GM13976 (cell line): ENCODE measurements at regions not wholly inside any gene's neighbourhood (a gene's known extent, or its start where the extent isn't known, plus 50 kb on each side); places are given as distances from the start of the nearest gene placed in this dataset.
A peak's percentile ranks its signal among the peaks of the same experiment; 100 is the strongest.

ENCODE experiments used
- DNase-seq: peaks from one replicate; pipeline ENCODE4 v3.0.0; 2012; ENCODE audit warnings: low spot score
- in situ Hi-C: fragments of 300-500 bp; cut with MboI; formaldehyde crosslinking; loops from one replicate; pipeline ENCODE4 v1.12.0; 2022; ENCODE audit warnings: low sequenced_read_pairs, mixed read lengths, inconsistent platforms; ENCODE audit not compliant: unreplicated experiment
- TF ChIP-seq, protein P1 (sequence below): IDR thresholded peaks from 2 replicates; pipeline ENCODE4 v1.5.1; 2012; ENCODE audit warnings: borderline replicate concordance, mild to moderate bottlenecking; ENCODE audit not compliant: insufficient read depth; ENCODE audit errors: extremely low read depth, missing control alignments, control extremely low read depth

- no peak for DNase-seq
Measured at GRCh38 chr7:142405122-142405765, 147.4 kb upstream of the PRSS58 start.

DNA sequence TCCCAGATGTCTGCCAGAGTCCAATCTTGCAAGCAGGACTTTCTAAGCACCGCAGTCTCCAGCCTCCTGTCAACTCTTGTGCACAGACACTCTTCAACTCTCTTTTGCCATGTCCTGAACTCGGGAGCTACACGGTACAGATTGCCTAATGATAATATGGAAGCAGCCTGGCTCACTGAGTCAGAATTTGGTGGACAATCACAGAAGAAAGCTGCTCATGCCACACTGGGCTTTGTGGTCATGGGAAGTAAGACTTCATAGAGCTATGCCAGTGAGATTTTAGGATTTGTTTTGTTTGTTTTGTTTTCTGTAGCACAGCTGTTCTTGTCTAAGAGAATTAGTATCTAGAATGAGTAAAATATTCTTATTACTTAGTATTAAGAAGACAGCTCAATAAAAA, 144.1 kb upstream of the PRSS58 start:
- TF ChIP-seq, protein P1, sequence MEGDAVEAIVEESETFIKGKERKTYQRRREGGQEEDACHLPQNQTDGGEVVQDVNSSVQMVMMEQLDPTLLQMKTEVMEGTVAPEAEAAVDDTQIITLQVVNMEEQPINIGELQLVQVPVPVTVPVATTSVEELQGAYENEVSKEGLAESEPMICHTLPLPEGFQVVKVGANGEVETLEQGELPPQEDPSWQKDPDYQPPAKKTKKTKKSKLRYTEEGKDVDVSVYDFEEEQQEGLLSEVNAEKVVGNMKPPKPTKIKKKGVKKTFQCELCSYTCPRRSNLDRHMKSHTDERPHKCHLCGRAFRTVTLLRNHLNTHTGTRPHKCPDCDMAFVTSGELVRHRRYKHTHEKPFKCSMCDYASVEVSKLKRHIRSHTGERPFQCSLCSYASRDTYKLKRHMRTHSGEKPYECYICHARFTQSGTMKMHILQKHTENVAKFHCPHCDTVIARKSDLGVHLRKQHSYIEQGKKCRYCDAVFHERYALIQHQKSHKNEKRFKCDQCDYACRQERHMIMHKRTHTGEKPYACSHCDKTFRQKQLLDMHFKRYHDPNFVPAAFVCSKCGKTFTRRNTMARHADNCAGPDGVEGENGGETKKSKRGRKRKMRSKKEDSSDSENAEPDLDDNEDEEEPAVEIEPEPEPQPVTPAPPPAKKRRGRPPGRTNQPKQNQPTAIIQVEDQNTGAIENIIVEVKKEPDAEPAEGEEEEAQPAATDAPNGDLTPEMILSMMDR: no peak
- in situ Hi-C loops: no loop called here
- DNase-seq: no peak

More at GRCh38 chr7:142405122-142405765, 147.4 kb upstream of the PRSS58 start:
- in situ Hi-C loops: no loop called here
- TF ChIP-seq, protein P1: no peak

GRCh38 chr7:142400042-142400533, 142.2 kb upstream of the PRSS58 start:
- TF ChIP-seq, protein P1: no peak
- in situ Hi-C loops: no loop called here
- DNase-seq: no peak

DNA sequence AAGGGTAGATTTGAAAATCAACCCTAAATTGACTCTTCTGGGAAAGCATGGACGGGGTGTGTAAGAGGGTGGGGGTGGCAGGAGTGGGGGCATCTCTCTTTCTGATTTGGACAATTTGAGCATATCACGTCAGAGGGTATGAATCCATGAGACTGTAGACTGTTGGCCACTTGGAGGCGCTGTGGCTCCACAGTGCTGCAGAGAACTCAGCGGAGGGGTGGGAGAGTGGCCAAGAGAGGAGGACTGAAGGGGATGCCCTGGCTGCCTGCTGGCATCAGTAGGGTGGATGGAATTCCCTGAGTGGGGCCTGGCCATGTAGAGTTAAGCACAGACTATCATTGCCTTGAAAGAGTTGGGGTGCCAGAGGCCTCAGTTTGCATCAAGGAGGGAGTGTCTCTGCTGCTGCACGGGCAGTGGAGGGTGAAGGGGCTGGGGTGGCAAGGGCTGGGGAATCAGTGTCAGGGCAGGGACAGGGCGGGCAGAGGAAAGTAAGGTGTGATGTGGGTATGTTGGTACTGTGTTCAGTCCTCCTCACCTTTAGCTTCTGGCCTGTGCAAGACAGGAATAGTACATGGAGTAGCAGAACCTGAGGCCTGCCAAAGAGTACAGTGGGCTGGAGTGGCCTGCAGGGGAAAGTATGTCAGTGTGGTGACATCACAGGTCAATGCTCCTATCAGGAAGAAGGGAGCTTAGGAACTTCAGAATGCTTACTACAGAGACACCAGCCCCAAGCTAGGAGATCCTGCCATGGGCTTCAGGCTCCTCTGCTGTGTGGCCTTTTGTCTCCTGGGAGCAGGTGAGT, 133.5 kb upstream of the PRSS58 start:
- in situ Hi-C loops: no loop called here
- TF ChIP-seq, protein P1: peak; percentile 13
- peak; percentile 25 for DNase-seq

GRCh38 chr7:142389544-142389943, 131.7 kb upstream of the PRSS58 start:
- in situ Hi-C loops: no loop called here
- no peak for DNase-seq
- TF ChIP-seq, protein P1: no peak

GRCh38 chr7:142385491-142386340, 127.9 kb upstream of the PRSS58 start:
- peak; percentile 48 for DNase-seq
- in situ Hi-C loops: no loop called here
- TF ChIP-seq, protein P1: peak; percentile 67
